KMS-11 (cell line): ENCODE measurements at regions not wholly inside any gene's neighbourhood (a gene's known extent, or its start where the extent isn't known, plus 50 kb on each side); places are given as distances from the start of the nearest gene placed in this dataset.

Source experiments
- H2AFZ ChIP-seq: fragments of 200-600 bp; sonication (generic); 2 replicates; pipeline ENCODE4 v1.6.1; 2016; ENCODE audit warnings: antibody characterized with exemption, mixed run types, low read depth
- H3K27ac ChIP-seq: fragments of 200-600 bp; sonication (generic); 2 replicates; pipeline ENCODE4 v1.6.1; 2016; ENCODE audit warnings: mild to moderate bottlenecking, mixed run types
- H3K27me3 ChIP-seq: fragments of 200-600 bp; sonication (generic); 2 replicates; pipeline ENCODE4 v1.6.1; 2017; ENCODE audit warnings: mild to moderate bottlenecking, low read depth, mixed run types, moderate library complexity; ENCODE audit not compliant: insufficient read depth
- H3K36me3 ChIP-seq: fragments of 200-600 bp; sonication (generic); 2 replicates; pipeline ENCODE4 v1.6.1; 2017; ENCODE audit warnings: mild to moderate bottlenecking, mixed run types; ENCODE audit not compliant: insufficient read depth
- H3K4me1 ChIP-seq: fragments of 200-600 bp; sonication (generic); 2 replicates; pipeline ENCODE4 v1.6.1; 2016; ENCODE audit warnings: mild to moderate bottlenecking, low read depth, mixed run types; ENCODE audit not compliant: poor library complexity, severe bottlenecking
- H3K4me2 ChIP-seq: fragments of 200-600 bp; sonication (generic); 2 replicates; pipeline ENCODE4 v1.7.0; 2016; ENCODE audit warnings: mild to moderate bottlenecking, mixed run types
- H3K4me3 ChIP-seq: fragments of 200-600 bp; sonication (generic); IDR thresholded peaks from 2 replicates; pipeline ENCODE4 v1.6.1; 2017; ENCODE audit warnings: low read depth, low read length, mixed read lengths; ENCODE audit not compliant: insufficient read depth
- H3K79me2 ChIP-seq: fragments of 200-600 bp; sonication (generic); 2 replicates; pipeline ENCODE4 v1.6.1; 2016; ENCODE audit warnings: low read depth, mixed run types; ENCODE audit not compliant: insufficient read depth
- H3K9ac ChIP-seq: fragments of 200-600 bp; sonication (generic); 2 replicates; pipeline ENCODE4 v1.6.1; 2016; ENCODE audit warnings: mild to moderate bottlenecking, mixed run types
- H4K20me1 ChIP-seq: fragments of 200-600 bp; sonication (generic); 2 replicates; pipeline ENCODE4 v1.6.1; 2016; ENCODE audit warnings: mild to moderate bottlenecking, mixed run types; ENCODE audit not compliant: insufficient read depth
- CTCF ChIP-seq: fragments of 200-600 bp; sonication (generic); conservative IDR thresholded peaks from 2 replicates; pipeline ENCODE4 v1.6.1; 2017; ENCODE audit warnings: low read depth, mild to moderate bottlenecking, antibody characterized with exemption, low read length, moderate library complexity, mixed read lengths

GRCh38 chr9:87099407-87099806 is 152.1 kb upstream of the GAS1 start:
- TF ChIP-seq CTCF = no peak
- no peaks in the 10 kb centered on the region for H4K20me1 ChIP-seq
- no peak overlapping the region for H3K4me2 ChIP-seq
- H3K4me3 ChIP-seq = no peak overlapping the region
- H2AFZ ChIP-seq = no peak overlapping the region
- H3K9ac ChIP-seq = no peak overlapping the region
- no peaks in the 10 kb centered on the region for H3K36me3 ChIP-seq
- H3K27ac ChIP-seq = no peak overlapping the region
- no peaks in the 10 kb centered on the region for H3K27me3 ChIP-seq
- H3K4me1 ChIP-seq = no peaks in the 10 kb centered on the region
- H3K79me2 ChIP-seq = no peaks in the 10 kb centered on the region

- Histone ChIP-seq H3K4me1 (no peaks in the 10 kb centered on the region), H3K9ac (no peak overlapping the region), H3K4me3 (no peak overlapping the region), H2AFZ (no peak overlapping the region), H4K20me1 (no peaks in the 10 kb centered on the region), H3K27me3 (no peaks in the 10 kb centered on the region), H3K27ac (no peak overlapping the region), H3K36me3 (no peaks in the 10 kb centered on the region), H3K79me2 (no peaks in the 10 kb centered on the region), H3K4me2 (no peak overlapping the region)
- TF ChIP-seq CTCF = no peak
Observed at GRCh38 chr9:87100001-87100400, 152.7 kb upstream of the GAS1 start.

GRCh38 chr9:87102126-87102525 is 154.8 kb upstream of the GAS1 start:
- Histone ChIP-seq H3K27me3 (no peaks in the 10 kb centered on the region), H3K4me2 (no peak overlapping the region), H3K4me1 (no peaks in the 10 kb centered on the region), H3K9ac (no peak overlapping the region), H3K27ac (no peak overlapping the region), H3K4me3 (no peak overlapping the region), H3K79me2 (no peaks in the 10 kb centered on the region), H2AFZ (no peak overlapping the region), H4K20me1 (no peaks in the 10 kb centered on the region), H3K36me3 (no peaks in the 10 kb centered on the region)
- TF ChIP-seq CTCF = no peak

GRCh38 chr9:87107072-87107471 is 159.8 kb upstream of the GAS1 start:
- TF ChIP-seq CTCF = no peak
- H3K36me3 ChIP-seq = no peaks in the 10 kb centered on the region
- no peaks in the 10 kb centered on the region for H3K4me1 ChIP-seq

GRCh38 chr9:87108661-87109060 is 161.4 kb upstream of the GAS1 start:
- Histone ChIP-seq H3K9ac (no peak overlapping the region), H2AFZ (no peak overlapping the region), H3K4me3 (no peak overlapping the region), H3K36me3 (no peaks in the 10 kb centered on the region), H4K20me1 (no peaks in the 10 kb centered on the region), H3K27me3 (no peaks in the 10 kb centered on the region), H3K4me2 (no peak overlapping the region), H3K79me2 (no peaks in the 10 kb centered on the region), H3K4me1 (no peaks in the 10 kb centered on the region), H3K27ac (no peak overlapping the region)
- no peak for TF ChIP-seq CTCF

More at GRCh38 chr9:87107072-87107471, 159.8 kb upstream of the GAS1 start:
- Histone ChIP-seq H4K20me1 (no peaks in the 10 kb centered on the region), H3K9ac (no peak overlapping the region), H3K4me3 (no peak overlapping the region), H3K4me2 (no peak overlapping the region), H3K79me2 (no peaks in the 10 kb centered on the region), H3K27ac (no peak overlapping the region), H3K27me3 (no peaks in the 10 kb centered on the region), H2AFZ (no peak overlapping the region)
